Lower leg skin (tissue), 3 donors: ENCODE measurements at regions not wholly inside any gene's neighbourhood (a gene's known extent, or its start where the extent isn't known, plus 50 kb on each side); places are given as distances from the start of the nearest gene placed in this dataset.

Experiments used
- CTCF ChIP-seq, 3 donors: fragments of 450-650 bp; IDR thresholded peaks; one replicate each; pipeline ENCODE4 v1.5.1; 2016; ENCODE audit warnings: antibody characterized with exemption in 3 of 3, mild to moderate bottlenecking in 3 of 3, moderate library complexity in 2 of 3
- POLR2A ChIP-seq, 2 donors: fragments of 450-650 bp; IDR thresholded peaks; one replicate each; pipeline ENCODE4 v1.6.1; 2016 to 2017; ENCODE audit warnings: antibody characterized with exemption in 2 of 2, mild to moderate bottlenecking in 1 of 2, moderate library complexity in 1 of 2

GRCh38 chr21:43331962-43332828 lies 94.7 kb downstream of the SIK1 start:
- TF ChIP-seq CTCF (IDR thresholded peaks at IDR 0.05): no peak
- no peak for TF ChIP-seq POLR2A (IDR thresholded peaks at IDR 0.05)
